Stomach smooth muscle (tissue), 2 donors: ENCODE measurements at regions not wholly inside any gene's neighbourhood (a gene's known extent, or its start where the extent isn't known, plus 50 kb on each side); places are given as distances from the start of the nearest gene placed in this dataset.
"Not testable (repeated sequence)": the region's sequence is repeated elsewhere in the genome, so short reads cannot be mapped to it uniquely, and the experiment has no call there.

Source experiments
- H3K27ac ChIP-seq: one replicate; pipeline ENCODE4 v1.7.0; 2013; ENCODE audit warnings: mild to moderate bottlenecking, low read length, inconsistent platforms
- H3K27me3 ChIP-seq, 2 donors: one replicate each; pipeline ENCODE4 v1.7.0; 2013; ENCODE audit warnings: low read length in 2 of 2; ENCODE audit not compliant: insufficient read depth in 2 of 2, control insufficient read depth in 1 of 2
- H3K36me3 ChIP-seq, 2 donors: one replicate each; pipeline ENCODE4 v1.7.0; 2013; ENCODE audit warnings: low read length in 2 of 2; ENCODE audit not compliant: control insufficient read depth in 2 of 2, insufficient read depth in 2 of 2
- H3K4me1 ChIP-seq: one replicate; pipeline ENCODE4 v1.7.0; 2013; ENCODE audit warnings: low read length; ENCODE audit not compliant: control insufficient read depth, insufficient read depth
- H3K4me3 ChIP-seq, 2 donors: one replicate each; pipeline ENCODE4 v1.7.0; 2013; ENCODE audit warnings: low read length in 2 of 2
- H3K9ac ChIP-seq, 2 donors: one replicate each; pipeline ENCODE4 v1.7.0; 2013; ENCODE audit warnings: low read length in 2 of 2, mild to moderate bottlenecking in 1 of 2
- H3K9me3 ChIP-seq, 2 donors: one replicate each; pipeline ENCODE4 v1.7.0; 2013; ENCODE audit warnings: low read length in 2 of 2; ENCODE audit not compliant: control insufficient read depth in 2 of 2
- donor health status: healthy.
- donor health status: Pancreatic carcinoma.

DNA sequence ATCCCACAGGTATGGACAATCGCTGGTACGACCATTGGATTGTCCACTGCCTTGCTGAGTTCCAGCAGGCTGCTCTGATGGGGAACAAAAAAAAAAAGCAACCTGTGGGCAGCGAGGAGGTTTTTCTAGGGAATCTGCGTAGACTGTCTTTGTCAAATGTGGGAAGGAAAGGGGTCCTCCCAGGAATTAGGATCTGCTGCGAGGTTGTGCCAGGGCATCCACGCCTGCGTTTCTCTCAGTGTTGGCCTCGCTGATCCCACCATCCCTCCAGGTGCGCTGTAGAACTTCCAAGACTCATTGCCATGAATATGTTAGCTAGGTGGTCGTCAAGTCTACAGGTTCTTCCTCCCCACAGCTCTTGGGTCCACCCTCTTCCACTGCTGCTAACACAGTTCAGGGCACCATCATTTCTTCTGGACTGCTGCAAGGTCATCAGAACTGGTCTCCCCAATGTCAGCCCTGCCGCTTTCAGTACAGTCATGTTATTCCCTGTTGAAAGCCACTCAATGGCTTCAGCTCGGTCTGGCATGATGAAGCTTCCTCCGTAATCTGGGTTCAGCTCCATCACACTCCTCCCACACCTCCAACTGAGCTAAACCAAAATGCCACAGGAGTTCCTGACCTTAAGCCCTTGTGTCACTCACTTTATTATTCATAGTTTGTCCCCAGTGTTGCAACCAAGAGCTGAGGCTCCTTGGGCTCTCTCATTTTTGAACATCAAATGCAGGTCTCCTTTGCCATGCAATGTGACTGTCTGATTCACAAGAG is 79.5 kb upstream of the DMRT1 start:
- no peaks in the 10 kb centered on the region for H3K36me3 ChIP-seq
- no peaks in the 10 kb centered on the region for H3K27me3 ChIP-seq
- H3K27ac ChIP-seq = no peak overlapping the region
- no peak overlapping the region for H3K9ac ChIP-seq
- no peaks in the 10 kb centered on the region for H3K9me3 ChIP-seq
- H3K4me3 ChIP-seq = no peak overlapping the region
- peaks cover 9% of the 10 kb centered on the region for H3K4me1 ChIP-seq

DNA sequence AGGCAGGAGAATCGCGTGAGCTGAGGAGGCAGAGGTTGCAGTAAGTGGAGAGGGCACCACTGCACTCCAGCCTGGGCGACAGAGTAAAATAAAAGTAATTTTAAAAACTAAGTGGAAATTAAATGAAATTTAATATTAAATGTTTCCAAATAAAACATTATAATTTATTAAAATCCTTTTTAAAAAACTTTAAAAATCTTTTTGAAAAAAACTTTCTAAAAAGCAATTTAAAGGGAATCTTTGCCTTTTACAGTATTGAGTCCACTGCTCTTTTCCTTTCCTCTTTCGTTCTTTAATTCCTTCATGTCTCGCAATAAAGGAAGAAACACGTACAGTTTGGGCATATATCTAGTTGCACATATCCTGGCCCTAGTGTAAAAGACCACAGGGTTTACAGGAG is 77.8 kb upstream of the DMRT1 start:
- no peak overlapping the region for H3K27ac ChIP-seq
- peaks cover 0 to 5% of the 10 kb centered on the region in 2 donors for H3K27me3 ChIP-seq
- no peaks in the 10 kb centered on the region for H3K9me3 ChIP-seq
- peak overlapping the region; percentile 34 to 67 for H3K4me3 ChIP-seq
- H3K4me1 ChIP-seq = peaks cover 4% of the 10 kb centered on the region
- no peaks in the 10 kb centered on the region for H3K36me3 ChIP-seq
- H3K9ac ChIP-seq = peak overlapping the region in 1 of 2 donors; percentile 51

DNA sequence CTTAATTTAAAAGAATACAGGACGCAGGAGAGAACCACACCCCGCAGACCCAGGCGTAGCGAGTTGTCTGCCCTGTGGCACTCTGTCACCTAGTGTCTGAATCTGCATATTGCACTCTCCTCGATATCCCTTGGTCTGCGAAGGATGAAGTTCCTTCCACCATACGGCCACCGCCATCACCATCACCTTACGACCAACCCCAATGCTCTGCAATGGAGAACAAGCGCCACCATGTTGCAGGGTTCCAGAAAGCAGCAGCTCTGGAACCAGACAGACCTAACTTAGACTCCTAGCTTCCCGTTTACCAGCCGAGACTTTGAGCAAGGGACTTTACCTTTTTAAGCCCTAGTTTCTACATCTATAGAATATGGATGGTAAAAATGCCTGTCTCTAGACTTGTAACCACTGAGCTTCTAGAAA is 77.4 kb upstream of the DMRT1 start:
- H3K4me1 ChIP-seq = peaks cover 4% of the 10 kb centered on the region
- no peak overlapping the region for H3K27ac ChIP-seq
- peak overlapping the region; percentile 34 to 67 for H3K4me3 ChIP-seq
- H3K9me3 ChIP-seq = no peaks in the 10 kb centered on the region
- peaks cover 0 to 5% of the 10 kb centered on the region in 2 donors for H3K27me3 ChIP-seq
- no peaks in the 10 kb centered on the region for H3K36me3 ChIP-seq
- peak overlapping the region in 1 of 2 donors; percentile 51 for H3K9ac ChIP-seq

DNA sequence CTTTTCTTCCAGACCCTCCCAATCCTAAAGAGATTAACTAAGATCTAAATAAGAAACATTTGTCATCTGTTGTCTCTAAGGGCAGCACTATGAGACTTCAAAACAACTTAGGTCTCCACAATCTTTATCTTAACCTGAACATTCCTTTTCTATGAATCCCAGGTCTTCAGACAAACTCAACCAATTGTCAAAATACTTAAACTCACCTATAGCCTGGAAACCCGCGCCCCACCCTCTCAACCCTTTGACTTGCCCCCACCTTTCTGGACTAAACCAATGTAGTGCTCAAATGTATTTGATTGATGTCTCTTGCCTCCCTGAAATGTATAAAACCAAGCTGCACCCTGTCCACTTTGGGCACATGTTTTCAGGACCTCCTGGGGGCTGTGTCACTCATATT is 76.5 kb upstream of the DMRT1 start:
- no peak overlapping the region for H3K4me3 ChIP-seq
- no peak overlapping the region for H3K27ac ChIP-seq
- peaks cover 0 to 5% of the 10 kb centered on the region in 2 donors for H3K27me3 ChIP-seq
- H3K4me1 ChIP-seq = peaks cover 4% of the 10 kb centered on the region
- no peaks in the 10 kb centered on the region for H3K9me3 ChIP-seq
- H3K36me3 ChIP-seq = no peaks in the 10 kb centered on the region
- no peak overlapping the region for H3K9ac ChIP-seq

DNA sequence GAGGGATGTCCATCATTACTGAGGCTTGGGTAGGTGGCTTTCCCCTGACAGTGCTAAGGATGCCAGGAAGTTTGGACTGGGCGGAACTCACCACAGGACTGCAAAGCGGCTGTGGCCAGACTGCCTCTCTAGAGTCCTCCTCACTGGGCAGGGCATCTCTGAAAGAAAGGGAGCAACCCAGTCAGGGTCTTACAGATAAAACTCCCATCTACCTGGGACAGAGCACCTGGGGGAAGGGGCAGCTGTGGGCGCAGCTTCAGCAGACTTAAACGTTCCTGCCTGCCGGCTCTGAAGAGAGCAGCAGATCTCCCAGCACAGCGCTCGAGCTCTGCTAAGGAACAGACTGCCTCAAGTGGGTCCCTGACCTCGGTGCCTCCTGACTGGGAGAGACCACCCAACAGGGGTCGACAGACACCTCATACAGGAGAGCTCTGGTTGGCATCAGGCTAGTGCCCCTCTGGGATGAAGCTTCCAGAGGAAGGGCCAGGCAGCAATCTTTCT is 74.4 kb upstream of the DMRT1 start:
- H3K9me3 ChIP-seq, H3K4me3 ChIP-seq, H3K27me3 ChIP-seq, H3K27ac ChIP-seq, H3K4me1 ChIP-seq, H3K9ac ChIP-seq, H3K36me3 ChIP-seq: not testable (repeated sequence)

DNA sequence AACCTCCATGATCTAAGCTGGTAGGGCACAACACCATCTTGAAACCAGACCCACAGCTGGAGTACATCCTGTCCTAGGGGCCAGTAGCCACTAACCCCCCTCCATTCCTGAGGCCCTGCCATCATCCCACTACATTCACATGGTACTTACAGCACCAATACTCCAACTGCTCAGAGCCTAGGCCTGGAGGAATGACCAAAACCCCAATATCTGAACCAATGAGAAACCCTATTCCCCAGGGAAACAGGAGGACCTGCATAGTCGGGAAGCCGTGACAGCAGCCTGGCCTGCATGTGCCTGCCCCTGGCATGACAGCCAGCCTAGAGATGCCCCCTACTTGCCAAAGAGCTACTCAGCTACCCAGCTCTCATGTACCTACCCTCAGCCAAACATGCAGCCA is 65.4 kb upstream of the DMRT1 start:
- Histone ChIP-seq H3K4me3 (no peak overlapping the region), H3K9ac (no peak overlapping the region), H3K9me3 (peaks cover 7% of the 10 kb centered on the region in 2 donors), H3K36me3 (no peaks in the 10 kb centered on the region), H3K27ac (no peak overlapping the region), H3K4me1 (no peaks in the 10 kb centered on the region), H3K27me3 (peaks cover 0 to 2% of the 10 kb centered on the region in 2 donors)

DNA sequence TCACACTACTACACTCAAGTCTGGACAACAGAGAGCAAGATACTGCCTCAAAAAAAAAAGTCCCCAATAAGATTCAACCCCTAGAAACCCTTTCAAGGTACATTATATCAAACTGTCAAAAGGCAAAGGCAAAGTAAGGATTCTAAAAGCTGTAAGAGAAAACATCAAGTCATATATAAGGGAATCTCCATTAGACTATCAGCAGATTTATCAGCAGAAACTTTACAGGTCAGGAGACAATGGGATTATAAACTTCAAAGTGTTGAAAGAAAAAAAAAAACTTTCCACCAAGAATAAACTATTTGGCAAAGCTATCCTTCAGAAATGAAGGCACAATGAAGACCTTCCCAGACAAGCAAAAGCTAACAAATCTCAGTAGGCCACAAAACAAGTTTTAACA is 63.5 kb upstream of the DMRT1 start:
- no peaks in the 10 kb centered on the region for H3K36me3 ChIP-seq
- H3K9ac ChIP-seq = no peak overlapping the region
- H3K4me3 ChIP-seq = no peak overlapping the region
- H3K27ac ChIP-seq = no peak overlapping the region
- peaks cover 7% of the 10 kb centered on the region in 2 donors for H3K9me3 ChIP-seq
- no peaks in the 10 kb centered on the region for H3K4me1 ChIP-seq
- peaks cover 0 to 2% of the 10 kb centered on the region in 2 donors for H3K27me3 ChIP-seq

DNA sequence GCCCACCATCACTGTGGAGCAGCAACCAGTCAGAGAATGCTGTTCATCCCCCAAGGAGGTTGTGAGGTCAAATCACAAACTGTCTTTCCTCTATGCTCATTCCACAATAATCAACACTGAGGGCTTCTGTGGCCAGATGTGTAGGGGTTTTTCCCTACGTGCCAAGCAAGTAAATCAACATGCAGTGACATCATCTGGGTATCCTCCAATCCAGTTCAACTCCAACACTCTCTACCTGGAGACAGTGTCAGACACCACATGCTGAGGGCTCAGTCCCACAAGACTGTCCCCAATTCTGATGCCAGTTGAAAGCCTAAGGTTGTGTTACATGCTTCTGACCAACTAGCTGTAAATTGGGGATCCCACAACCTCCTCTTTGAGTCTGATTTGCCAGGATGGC is 57.3 kb upstream of the DMRT1 start:
- no peaks in the 10 kb centered on the region for H3K27me3 ChIP-seq

DNA sequence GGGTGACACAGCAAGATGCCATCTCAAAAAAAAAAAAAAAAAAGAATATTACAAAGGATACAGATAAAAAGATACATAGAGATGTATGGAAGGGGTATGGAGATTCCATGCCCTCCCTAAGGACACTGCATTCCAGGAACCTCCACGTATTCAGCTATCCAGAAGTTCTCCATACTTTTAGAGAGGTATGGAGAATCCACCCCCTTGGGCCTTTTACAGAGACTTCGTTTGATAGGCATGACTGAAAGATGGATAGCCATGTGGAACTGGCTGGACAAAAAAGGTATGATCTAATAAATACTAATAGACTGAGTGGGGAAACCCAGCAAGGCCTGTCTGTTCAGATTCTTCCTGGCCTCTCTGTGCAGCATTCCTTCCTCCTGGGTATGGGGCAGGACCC is 56.6 kb upstream of the DMRT1 start:
- no peaks in the 10 kb centered on the region for H3K27me3 ChIP-seq
- H3K9ac ChIP-seq = no peak overlapping the region
- H3K9me3 ChIP-seq = no peaks in the 10 kb centered on the region
- no peaks in the 10 kb centered on the region for H3K36me3 ChIP-seq
- no peaks in the 10 kb centered on the region for H3K4me1 ChIP-seq
- H3K27ac ChIP-seq = no peak overlapping the region
- no peak overlapping the region for H3K4me3 ChIP-seq

More for the DNA sequence above, 57.3 kb upstream of the DMRT1 start:
- Histone ChIP-seq H3K36me3 (no peaks in the 10 kb centered on the region), H3K9ac (no peak overlapping the region), H3K4me1 (no peaks in the 10 kb centered on the region), H3K4me3 (no peak overlapping the region), H3K27ac (no peak overlapping the region), H3K9me3 (peaks cover 0 to 4% of the 10 kb centered on the region in 2 donors)

DNA sequence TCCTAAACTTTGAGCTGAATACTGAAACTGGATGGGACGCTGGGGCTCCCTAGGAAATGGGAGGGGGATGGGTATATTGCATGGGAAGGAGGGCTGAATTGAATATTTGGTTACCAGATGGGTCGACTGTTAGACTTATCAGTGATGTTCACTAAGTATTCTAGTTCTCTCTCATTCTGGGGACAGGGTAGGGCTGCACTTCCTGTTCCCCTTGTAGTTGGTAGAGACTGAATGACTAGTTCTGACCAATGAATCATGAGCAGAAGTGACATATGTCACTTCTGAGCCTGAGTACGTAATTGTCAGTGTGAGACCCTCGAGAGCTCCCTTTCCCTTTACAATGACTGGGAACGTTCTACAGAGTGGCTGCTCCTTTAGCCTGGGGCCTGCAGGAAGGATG is 55.5 kb upstream of the DMRT1 start:
- no peaks in the 10 kb centered on the region for H3K36me3 ChIP-seq
- H3K9me3 ChIP-seq = no peaks in the 10 kb centered on the region
- no peak overlapping the region for H3K9ac ChIP-seq
- H3K4me1 ChIP-seq = no peaks in the 10 kb centered on the region
- no peak overlapping the region for H3K4me3 ChIP-seq
- no peak overlapping the region for H3K27ac ChIP-seq
- H3K27me3 ChIP-seq = no peaks in the 10 kb centered on the region

DNA sequence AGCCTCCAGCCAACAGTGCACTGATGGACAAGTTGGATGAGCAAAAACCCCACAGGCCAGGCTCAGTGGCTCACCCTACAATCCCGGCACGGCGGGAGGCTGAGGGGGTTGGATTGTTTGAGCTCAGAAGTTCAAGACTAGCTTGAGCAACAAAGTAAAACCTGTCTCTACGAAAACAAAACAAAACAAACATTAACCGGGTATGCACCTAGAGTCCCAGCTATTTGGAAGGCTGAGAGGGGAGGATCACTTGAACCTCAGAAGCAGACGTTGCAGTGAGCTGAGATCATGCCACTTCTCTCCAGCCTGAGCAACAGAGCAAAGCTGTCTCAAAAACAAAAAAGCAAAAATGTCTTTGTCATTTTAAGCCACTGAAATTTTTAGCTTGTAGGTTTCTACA is 55.1 kb upstream of the DMRT1 start:
- H3K27me3 ChIP-seq = no peaks in the 10 kb centered on the region
- no peaks in the 10 kb centered on the region for H3K4me1 ChIP-seq
- no peaks in the 10 kb centered on the region for H3K9me3 ChIP-seq
- H3K9ac ChIP-seq = no peak overlapping the region
- no peaks in the 10 kb centered on the region for H3K36me3 ChIP-seq
- H3K4me3 ChIP-seq = no peak overlapping the region
- no peak overlapping the region for H3K27ac ChIP-seq
